C4-2B (cell line): ENCODE measurements at regions not wholly inside any gene's neighbourhood (a gene's known extent, or its start where the extent isn't known, plus 50 kb on each side); places are given as distances from the start of the nearest gene placed in this dataset.

Experiments used
- CTCF ChIP-seq: fragments of 450-650 bp; conservative IDR thresholded peaks from 2 replicates; pipeline ENCODE4 v1.5.1; 2017; ENCODE audit warnings: mild to moderate bottlenecking
- ZFX ChIP-seq: fragments of 450-650 bp; IDR thresholded peaks from 2 replicates; pipeline ENCODE4 v1.6.1; 2017

GRCh38 chr1:193432979-193433587 lies 246.7 kb upstream of the B3GALT2 start:
- TF ChIP-seq CTCF (no peak), ZFX (no peak)
